Choroid plexus epithelial cell (primary cell): ENCODE measurements at regions not wholly inside any gene's neighbourhood (a gene's known extent, or its start where the extent isn't known, plus 50 kb on each side); places are given as distances from the start of the nearest gene placed in this dataset.
"Not testable (repeated sequence)": the region's sequence is repeated elsewhere in the genome, so short reads cannot be mapped to it uniquely, and the experiment has no call there.

Source experiments
- DNase-seq: peaks from one replicate; pipeline ENCODE4 v3.0.0-alpha.2; 2010; ENCODE audit warnings: low read depth
- H3K4me3 ChIP-seq: 2 replicates; pipeline ENCODE4 v1.5.1; 2011; ENCODE audit warnings: low read depth, mild to moderate bottlenecking, control low read depth, low read length, moderate library complexity
- CTCF ChIP-seq: conservative IDR thresholded peaks from 2 replicates; pipeline ENCODE4 v1.5.1; 2011; ENCODE audit warnings: low read depth, mild to moderate bottlenecking, control low read depth, inconsistent platforms, low read length, moderate library complexity

- TF ChIP-seq CTCF, result no peak
- no peak overlapping the region for H3K4me3 ChIP-seq
- DNase-seq, result no peak
These were observed 768.4 kb upstream of the DEFB115 start for GRCh38 chr20:30488941-30489613.

GRCh38 chr20:30489614-30490003, 767.9 kb upstream of the DEFB115 start:
- TF ChIP-seq CTCF, result no peak
- no peak for DNase-seq
- H3K4me3 ChIP-seq, result no peak overlapping the region

GRCh38 chr20:30491016-30491415, 766.4 kb upstream of the DEFB115 start:
- TF ChIP-seq CTCF, result no peak
- DNase-seq, result no peak
- H3K4me3 ChIP-seq, result no peak overlapping the region

- not testable (repeated sequence) for DNase-seq, H3K4me3 ChIP-seq
These were observed 760.8 kb upstream of the DEFB115 start for GRCh38 chr20:30496656-30497055.

- DNase-seq, H3K4me3 ChIP-seq: not testable (repeated sequence)
These were observed 760.3 kb upstream of the DEFB115 start for GRCh38 chr20:30497191-30497590.

- no peak for TF ChIP-seq CTCF
- no peak overlapping the region for H3K4me3 ChIP-seq
- no peak for DNase-seq
These were observed 758.3 kb upstream of the DEFB115 start for GRCh38 chr20:30499123-30499522.

- not testable (repeated sequence) for DNase-seq, H3K4me3 ChIP-seq
These were observed 757.6 kb upstream of the DEFB115 start for GRCh38 chr20:30499716-30500446.

GRCh38 chr20:30500447-30500820, 757.0 kb upstream of the DEFB115 start:
- not testable (repeated sequence) for H3K4me3 ChIP-seq
- peak; percentile 19 for DNase-seq
- TF ChIP-seq CTCF, result peak; percentile 7
